22Rv1 (cell line): ENCODE measurements at regions not wholly inside any gene's neighbourhood (a gene's known extent, or its start where the extent isn't known, plus 50 kb on each side); places are given as distances from the start of the nearest gene placed in this dataset.

ENCODE experiments used
- CTCF ChIP-seq: fragments of 450-650 bp; IDR thresholded peaks from 2 replicates; pipeline ENCODE4 v1.5.1; 2017; ENCODE audit warnings: mild to moderate bottlenecking
- ZFX ChIP-seq: fragments of 450-650 bp; IDR thresholded peaks from 2 replicates; pipeline ENCODE4 v1.6.1; 2017; ENCODE audit warnings: antibody characterized with exemption, borderline replicate concordance

GRCh38 chr20:60669211-60669610, 582.9 kb upstream of the CDH4 start:
- TF ChIP-seq CTCF (no peak), ZFX (no peak)
